HepG2 (cell line): ENCODE measurements at regions not wholly inside any gene's neighbourhood (a gene's known extent, or its start where the extent isn't known, plus 50 kb on each side); places are given as distances from the start of the nearest gene placed in this dataset.

Experiments used
- FOSL2 ChIP-seq: sonication (generic); formaldehyde crosslinking; IDR thresholded peaks from 2 replicates; pipeline ENCODE4 v1.4.0; 2020; ENCODE audit warnings: missing genetic modification reagents
- GZF1 ChIP-seq: sonication (generic); formaldehyde crosslinking; IDR thresholded peaks from 2 replicates; pipeline ENCODE4 v1.5.1; 2020; ENCODE audit warnings: mild to moderate bottlenecking, missing genetic modification reagents
- KDM5A ChIP-seq: fragments of 200-600 bp; sonication (generic); IDR thresholded peaks from 2 replicates; pipeline ENCODE4 v1.7.0; 2018; ENCODE audit warnings: antibody characterized with exemption, mild to moderate bottlenecking, low read length, borderline replicate concordance
- MEIS2 ChIP-seq: sonication (generic); formaldehyde crosslinking; IDR thresholded peaks from 2 replicates; pipeline ENCODE4 v1.9.0; 2021; ENCODE audit warnings: mild to moderate bottlenecking, missing genetic modification reagents
- MIXL1 ChIP-seq: IDR thresholded peaks from 2 replicates; pipeline ENCODE4 v1.6.1; 2016
- NFE2L2 ChIP-seq: fragments of 150-350 bp; IDR thresholded peaks from 2 replicates; pipeline ENCODE4 v1.6.1; 2014; ENCODE audit warnings: low read length
- NR2C2 ChIP-seq: sonication (generic); formaldehyde crosslinking; IDR thresholded peaks from 2 replicates; pipeline ENCODE4 v1.4.0; 2020; ENCODE audit warnings: missing genetic modification reagents, mild to moderate bottlenecking, moderate library complexity, borderline replicate concordance
- ZFP62 ChIP-seq: sonication (generic); formaldehyde crosslinking; IDR thresholded peaks from 2 replicates; pipeline ENCODE4 v1.4.0; 2020; ENCODE audit warnings: missing genetic modification reagents
- ZNF317 ChIP-seq: sonication (generic); formaldehyde crosslinking; IDR thresholded peaks from 2 replicates; pipeline ENCODE4 v1.5.0; 2020; ENCODE audit warnings: mild to moderate bottlenecking, missing genetic modification reagents
- ZNF589 ChIP-seq: sonication (generic); formaldehyde crosslinking; conservative IDR thresholded peaks from 2 replicates; pipeline ENCODE4 v1.8.0; 2022; ENCODE audit warnings: mild to moderate bottlenecking, moderate library complexity, missing genetic modification reagents
- ZNF777 ChIP-seq: sonication (generic); formaldehyde crosslinking; IDR thresholded peaks from 2 replicates; pipeline ENCODE4 v1.4.0; 2020; ENCODE audit warnings: missing genetic modification reagents
- TF ChIP-seq, protein P1 (sequence below): sonication (generic); formaldehyde crosslinking; IDR thresholded peaks from 2 replicates; pipeline ENCODE4 v1.4.0; 2020; ENCODE audit warnings: mild to moderate bottlenecking, missing genetic modification reagents, borderline replicate concordance
- TF ChIP-seq, protein P2 (sequence below): sonication (generic); formaldehyde crosslinking; conservative IDR thresholded peaks from 2 replicates; pipeline ENCODE4 v1.4.0; 2020; ENCODE audit warnings: mild to moderate bottlenecking, missing genetic modification reagents, moderate library complexity
- TF ChIP-seq, protein P3 (sequence below): IDR thresholded peaks from 2 replicates; pipeline ENCODE4 v1.6.1; 2016; ENCODE audit warnings: missing biosample characterization, missing genetic modification reagents, low read depth
- TF ChIP-seq, protein P4 (sequence below): sonication (generic); formaldehyde crosslinking; IDR thresholded peaks from 2 replicates; pipeline ENCODE4 v1.4.0; 2020; ENCODE audit warnings: mild to moderate bottlenecking, missing genetic modification reagents
- TF ChIP-seq, protein P5 (sequence below): sonication (generic); formaldehyde crosslinking; IDR thresholded peaks from 2 replicates; pipeline ENCODE4 v1.4.0; 2020; ENCODE audit warnings: mild to moderate bottlenecking, low read depth, missing genetic modification reagents

DNA sequence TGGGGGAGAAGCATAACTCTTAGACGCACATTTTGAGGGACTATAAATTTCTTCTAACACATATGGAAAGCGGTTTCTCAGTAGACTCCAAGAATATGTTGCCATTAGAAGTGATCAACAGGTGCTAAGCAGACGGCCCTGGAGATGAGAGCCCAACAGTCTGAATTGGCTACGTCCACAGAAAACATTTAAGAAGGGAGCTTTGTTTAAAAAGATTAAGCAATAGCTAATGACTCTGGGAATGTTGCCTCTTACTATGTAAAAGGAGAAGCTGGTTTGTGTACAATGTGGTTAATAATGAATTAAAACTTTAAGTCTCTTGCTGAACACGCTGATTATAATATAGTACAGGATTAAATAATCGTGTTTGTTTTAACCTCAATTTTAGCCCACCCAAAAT, 399.5 kb downstream of the SMARCA1 start (continued):
- TF ChIP-seq, protein P1, sequence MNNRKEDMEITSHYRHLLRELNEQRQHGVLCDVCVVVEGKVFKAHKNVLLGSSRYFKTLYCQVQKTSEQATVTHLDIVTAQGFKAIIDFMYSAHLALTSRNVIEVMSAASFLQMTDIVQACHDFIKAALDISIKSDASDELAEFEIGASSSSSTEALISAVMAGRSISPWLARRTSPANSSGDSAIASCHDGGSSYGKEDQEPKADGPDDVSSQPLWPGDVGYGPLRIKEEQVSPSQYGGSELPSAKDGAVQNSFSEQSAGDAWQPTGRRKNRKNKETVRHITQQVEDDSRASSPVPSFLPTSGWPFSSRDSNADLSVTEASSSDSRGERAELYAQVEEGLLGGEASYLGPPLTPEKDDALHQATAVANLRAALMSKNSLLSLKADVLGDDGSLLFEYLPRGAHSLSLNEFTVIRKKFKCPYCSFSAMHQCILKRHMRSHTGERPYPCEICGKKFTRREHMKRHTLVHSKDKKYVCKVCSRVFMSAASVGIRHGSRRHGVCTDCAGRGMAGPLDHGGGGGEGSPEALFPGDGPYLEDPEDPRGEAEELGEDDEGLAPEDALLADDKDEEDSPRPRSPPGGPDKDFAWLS (CRISPR knock-in tag): no peak
- TF ChIP-seq, protein P2, sequence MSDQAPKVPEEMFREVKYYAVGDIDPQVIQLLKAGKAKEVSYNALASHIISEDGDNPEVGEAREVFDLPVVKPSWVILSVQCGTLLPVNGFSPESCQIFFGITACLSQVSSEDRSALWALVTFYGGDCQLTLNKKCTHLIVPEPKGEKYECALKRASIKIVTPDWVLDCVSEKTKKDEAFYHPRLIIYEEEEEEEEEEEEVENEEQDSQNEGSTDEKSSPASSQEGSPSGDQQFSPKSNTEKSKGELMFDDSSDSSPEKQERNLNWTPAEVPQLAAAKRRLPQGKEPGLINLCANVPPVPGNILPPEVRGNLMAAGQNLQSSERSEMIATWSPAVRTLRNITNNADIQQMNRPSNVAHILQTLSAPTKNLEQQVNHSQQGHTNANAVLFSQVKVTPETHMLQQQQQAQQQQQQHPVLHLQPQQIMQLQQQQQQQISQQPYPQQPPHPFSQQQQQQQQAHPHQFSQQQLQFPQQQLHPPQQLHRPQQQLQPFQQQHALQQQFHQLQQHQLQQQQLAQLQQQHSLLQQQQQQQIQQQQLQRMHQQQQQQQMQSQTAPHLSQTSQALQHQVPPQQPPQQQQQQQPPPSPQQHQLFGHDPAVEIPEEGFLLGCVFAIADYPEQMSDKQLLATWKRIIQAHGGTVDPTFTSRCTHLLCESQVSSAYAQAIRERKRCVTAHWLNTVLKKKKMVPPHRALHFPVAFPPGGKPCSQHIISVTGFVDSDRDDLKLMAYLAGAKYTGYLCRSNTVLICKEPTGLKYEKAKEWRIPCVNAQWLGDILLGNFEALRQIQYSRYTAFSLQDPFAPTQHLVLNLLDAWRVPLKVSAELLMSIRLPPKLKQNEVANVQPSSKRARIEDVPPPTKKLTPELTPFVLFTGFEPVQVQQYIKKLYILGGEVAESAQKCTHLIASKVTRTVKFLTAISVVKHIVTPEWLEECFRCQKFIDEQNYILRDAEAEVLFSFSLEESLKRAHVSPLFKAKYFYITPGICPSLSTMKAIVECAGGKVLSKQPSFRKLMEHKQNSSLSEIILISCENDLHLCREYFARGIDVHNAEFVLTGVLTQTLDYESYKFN (CRISPR knock-in tag): peak; percentile 62; the same call in 1 of the 2 replicates
- TF ChIP-seq MIXL1 (CRISPR knock-in tag): no peak; the same call in 1 of the 2 replicates
- TF ChIP-seq, protein P3, sequence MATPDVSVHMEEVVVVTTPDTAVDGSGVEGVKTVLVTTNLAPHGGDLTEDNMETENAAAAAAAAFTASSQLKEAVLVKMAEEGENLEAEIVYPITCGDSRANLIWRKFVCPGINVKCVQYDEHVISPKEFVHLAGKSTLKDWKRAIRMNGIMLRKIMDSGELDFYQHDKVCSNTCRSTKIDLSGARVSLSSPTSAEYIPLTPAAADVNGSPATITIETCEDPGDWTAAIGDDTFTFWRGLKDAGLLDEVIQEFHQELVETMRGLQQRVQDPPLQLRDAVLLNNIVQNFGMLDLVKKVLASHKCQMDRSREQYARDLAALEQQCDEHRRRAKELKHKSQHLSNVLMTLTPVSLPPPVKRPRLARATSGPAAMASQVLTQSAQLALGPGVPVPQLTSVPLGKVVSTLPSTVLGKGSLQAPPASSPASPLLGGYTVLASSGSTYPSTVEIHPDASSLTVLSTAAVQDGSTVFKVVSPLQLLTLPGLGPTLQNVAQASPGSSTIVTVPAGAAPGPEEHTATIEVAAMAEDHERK (CRISPR knock-in tag): no peak
- TF ChIP-seq GZF1 (CRISPR knock-in tag): no peak
- TF ChIP-seq ZNF589 (CRISPR knock-in tag): no peak
- TF ChIP-seq ZNF777 (CRISPR knock-in tag): no peak
- no peak for TF ChIP-seq KDM5A
- TF ChIP-seq FOSL2 (CRISPR knock-in tag): no peak
- TF ChIP-seq MEIS2 (CRISPR knock-in tag): no peak
- TF ChIP-seq, protein P4, sequence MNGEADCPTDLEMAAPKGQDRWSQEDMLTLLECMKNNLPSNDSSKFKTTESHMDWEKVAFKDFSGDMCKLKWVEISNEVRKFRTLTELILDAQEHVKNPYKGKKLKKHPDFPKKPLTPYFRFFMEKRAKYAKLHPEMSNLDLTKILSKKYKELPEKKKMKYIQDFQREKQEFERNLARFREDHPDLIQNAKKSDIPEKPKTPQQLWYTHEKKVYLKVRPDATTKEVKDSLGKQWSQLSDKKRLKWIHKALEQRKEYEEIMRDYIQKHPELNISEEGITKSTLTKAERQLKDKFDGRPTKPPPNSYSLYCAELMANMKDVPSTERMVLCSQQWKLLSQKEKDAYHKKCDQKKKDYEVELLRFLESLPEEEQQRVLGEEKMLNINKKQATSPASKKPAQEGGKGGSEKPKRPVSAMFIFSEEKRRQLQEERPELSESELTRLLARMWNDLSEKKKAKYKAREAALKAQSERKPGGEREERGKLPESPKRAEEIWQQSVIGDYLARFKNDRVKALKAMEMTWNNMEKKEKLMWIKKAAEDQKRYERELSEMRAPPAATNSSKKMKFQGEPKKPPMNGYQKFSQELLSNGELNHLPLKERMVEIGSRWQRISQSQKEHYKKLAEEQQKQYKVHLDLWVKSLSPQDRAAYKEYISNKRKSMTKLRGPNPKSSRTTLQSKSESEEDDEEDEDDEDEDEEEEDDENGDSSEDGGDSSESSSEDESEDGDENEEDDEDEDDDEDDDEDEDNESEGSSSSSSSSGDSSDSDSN (CRISPR knock-in tag): no peak
- 0 out of 2 replicates have a peak, but pooled peaks have one; percentile 17 for TF ChIP-seq NR2C2 (CRISPR knock-in tag)
- no peak for TF ChIP-seq ZFP62 (CRISPR knock-in tag)
- TF ChIP-seq NFE2L2: no peak
- TF ChIP-seq ZNF317: no peak
- TF ChIP-seq, protein P5, sequence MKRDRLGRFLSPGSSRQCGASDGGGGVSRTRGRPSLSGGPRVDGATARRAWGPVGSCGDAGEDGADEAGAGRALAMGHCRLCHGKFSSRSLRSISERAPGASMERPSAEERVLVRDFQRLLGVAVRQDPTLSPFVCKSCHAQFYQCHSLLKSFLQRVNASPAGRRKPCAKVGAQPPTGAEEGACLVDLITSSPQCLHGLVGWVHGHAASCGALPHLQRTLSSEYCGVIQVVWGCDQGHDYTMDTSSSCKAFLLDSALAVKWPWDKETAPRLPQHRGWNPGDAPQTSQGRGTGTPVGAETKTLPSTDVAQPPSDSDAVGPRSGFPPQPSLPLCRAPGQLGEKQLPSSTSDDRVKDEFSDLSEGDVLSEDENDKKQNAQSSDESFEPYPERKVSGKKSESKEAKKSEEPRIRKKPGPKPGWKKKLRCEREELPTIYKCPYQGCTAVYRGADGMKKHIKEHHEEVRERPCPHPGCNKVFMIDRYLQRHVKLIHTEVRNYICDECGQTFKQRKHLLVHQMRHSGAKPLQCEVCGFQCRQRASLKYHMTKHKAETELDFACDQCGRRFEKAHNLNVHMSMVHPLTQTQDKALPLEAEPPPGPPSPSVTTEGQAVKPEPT (CRISPR knock-in tag): no peak
